ENCODE measurements at regions not wholly inside any gene's neighbourhood (a gene's known extent, or its start where the extent isn't known, plus 50 kb on each side); places are given as distances from the start of the nearest gene placed in this dataset.

DNA sequence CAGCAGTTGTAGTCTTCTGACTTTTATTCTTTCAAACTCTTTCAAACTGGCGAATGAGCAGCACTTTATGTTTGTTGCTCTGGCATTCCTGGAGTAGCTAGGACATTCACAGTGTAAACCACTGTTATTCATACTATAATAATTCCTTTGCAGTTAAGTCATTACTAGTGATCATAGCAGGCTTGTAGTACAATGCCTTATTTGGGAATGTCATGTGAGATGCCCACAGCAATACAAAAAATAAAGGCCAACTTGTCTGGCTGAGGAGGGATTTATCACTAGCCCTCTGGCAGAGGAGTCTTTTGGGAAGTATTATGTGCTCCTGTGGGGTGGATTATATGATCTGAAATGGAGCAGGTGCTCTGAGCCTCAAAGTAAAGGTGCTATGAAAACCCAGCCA is 197.2 kb downstream of the VGLL3 start:
- no peak overlapping the region for H2AFZ ChIP-seq (ENCODE audit: low read depth, low read length, severe bottlenecking)
- H3K27me3 ChIP-seq (ENCODE audit: low read length) = no peaks in the 10 kb centered on the region
- H3F3A ChIP-seq (ENCODE audit: insufficient read depth) = no peaks in the 10 kb centered on the region
- H3K27ac ChIP-seq (ENCODE audit: low read depth, low read length) = no peak overlapping the region
- H3K9me2 ChIP-seq (replicated peaks; ENCODE audit: insufficient read depth, low read length) = no peaks in the 10 kb centered on the region
- TF ChIP-seq EZH2phosphoT487 (conservative IDR thresholded peaks at IDR 0.05; ENCODE audit: low read length) = no peak
- TF ChIP-seq, protein P1, sequence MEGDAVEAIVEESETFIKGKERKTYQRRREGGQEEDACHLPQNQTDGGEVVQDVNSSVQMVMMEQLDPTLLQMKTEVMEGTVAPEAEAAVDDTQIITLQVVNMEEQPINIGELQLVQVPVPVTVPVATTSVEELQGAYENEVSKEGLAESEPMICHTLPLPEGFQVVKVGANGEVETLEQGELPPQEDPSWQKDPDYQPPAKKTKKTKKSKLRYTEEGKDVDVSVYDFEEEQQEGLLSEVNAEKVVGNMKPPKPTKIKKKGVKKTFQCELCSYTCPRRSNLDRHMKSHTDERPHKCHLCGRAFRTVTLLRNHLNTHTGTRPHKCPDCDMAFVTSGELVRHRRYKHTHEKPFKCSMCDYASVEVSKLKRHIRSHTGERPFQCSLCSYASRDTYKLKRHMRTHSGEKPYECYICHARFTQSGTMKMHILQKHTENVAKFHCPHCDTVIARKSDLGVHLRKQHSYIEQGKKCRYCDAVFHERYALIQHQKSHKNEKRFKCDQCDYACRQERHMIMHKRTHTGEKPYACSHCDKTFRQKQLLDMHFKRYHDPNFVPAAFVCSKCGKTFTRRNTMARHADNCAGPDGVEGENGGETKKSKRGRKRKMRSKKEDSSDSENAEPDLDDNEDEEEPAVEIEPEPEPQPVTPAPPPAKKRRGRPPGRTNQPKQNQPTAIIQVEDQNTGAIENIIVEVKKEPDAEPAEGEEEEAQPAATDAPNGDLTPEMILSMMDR (IDR thresholded peaks at IDR 0.05; ENCODE audit: insufficient read depth, low read length, poor library complexity, severe bottlenecking) = no peak
- no peak overlapping the region for H3K9ac ChIP-seq (ENCODE audit: low read length)
- no peaks in the 10 kb centered on the region for H3K9me3 ChIP-seq (ENCODE audit: insufficient read depth, low read length)
- H3K36me3 ChIP-seq (ENCODE audit: low read length) = no peaks in the 10 kb centered on the region
- H3K79me2 ChIP-seq (ENCODE audit: insufficient read depth, low read length) = no peaks in the 10 kb centered on the region
- H3K4me3 ChIP-seq (ENCODE audit: insufficient read depth, low read length, poor library complexity, severe bottlenecking) = no peak overlapping the region
- no peak overlapping the region for H3K4me2 ChIP-seq (ENCODE audit: low read depth, low read length, poor library complexity, severe bottlenecking)
- no peaks in the 10 kb centered on the region for H4K20me1 ChIP-seq (ENCODE audit: low read depth, low read length)

DNA sequence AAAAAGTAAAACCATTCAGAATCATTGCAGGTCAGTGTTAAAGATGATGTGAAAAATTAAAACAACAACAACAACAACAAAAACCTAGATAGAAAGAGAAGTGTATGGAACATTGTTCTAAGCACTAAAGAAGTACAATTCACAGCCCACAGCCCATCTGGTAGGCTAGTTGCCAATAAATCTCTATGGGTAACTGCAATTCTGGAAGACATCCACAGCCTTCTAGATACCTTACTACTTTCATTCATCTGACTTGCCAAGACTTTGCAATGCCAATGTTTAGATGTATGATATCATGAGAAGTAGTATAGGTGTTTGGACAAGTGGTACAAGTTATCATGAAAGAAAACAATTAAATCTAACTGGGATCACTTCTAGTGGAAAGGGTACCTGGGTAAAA is 198.6 kb downstream of the VGLL3 start:
- H3K4me3 ChIP-seq (ENCODE audit: insufficient read depth, low read length, poor library complexity, severe bottlenecking) = no peak overlapping the region
- H3K9me3 ChIP-seq (ENCODE audit: insufficient read depth, low read length) = no peaks in the 10 kb centered on the region
- H3F3A ChIP-seq (ENCODE audit: insufficient read depth) = no peaks in the 10 kb centered on the region
- no peak overlapping the region for H3K4me2 ChIP-seq (ENCODE audit: low read depth, low read length, poor library complexity, severe bottlenecking)
- no peaks in the 10 kb centered on the region for H3K9me2 ChIP-seq (replicated peaks; ENCODE audit: insufficient read depth, low read length)
- no peak overlapping the region for H3K27ac ChIP-seq (ENCODE audit: low read depth, low read length)
- H3K79me2 ChIP-seq (ENCODE audit: insufficient read depth, low read length) = no peaks in the 10 kb centered on the region
- H4K20me1 ChIP-seq (ENCODE audit: low read depth, low read length) = no peaks in the 10 kb centered on the region
- no peaks in the 10 kb centered on the region for H3K27me3 ChIP-seq (ENCODE audit: low read length)
- no peak overlapping the region for H2AFZ ChIP-seq (ENCODE audit: low read depth, low read length, severe bottlenecking)
- H3K36me3 ChIP-seq (ENCODE audit: low read length) = no peaks in the 10 kb centered on the region
- TF ChIP-seq, protein P1 (IDR thresholded peaks at IDR 0.05; ENCODE audit: insufficient read depth, low read length, poor library complexity, severe bottlenecking) = no peak
- no peak for TF ChIP-seq EZH2phosphoT487 (conservative IDR thresholded peaks at IDR 0.05; ENCODE audit: low read length)
- H3K9ac ChIP-seq (ENCODE audit: low read length) = no peak overlapping the region

DNA sequence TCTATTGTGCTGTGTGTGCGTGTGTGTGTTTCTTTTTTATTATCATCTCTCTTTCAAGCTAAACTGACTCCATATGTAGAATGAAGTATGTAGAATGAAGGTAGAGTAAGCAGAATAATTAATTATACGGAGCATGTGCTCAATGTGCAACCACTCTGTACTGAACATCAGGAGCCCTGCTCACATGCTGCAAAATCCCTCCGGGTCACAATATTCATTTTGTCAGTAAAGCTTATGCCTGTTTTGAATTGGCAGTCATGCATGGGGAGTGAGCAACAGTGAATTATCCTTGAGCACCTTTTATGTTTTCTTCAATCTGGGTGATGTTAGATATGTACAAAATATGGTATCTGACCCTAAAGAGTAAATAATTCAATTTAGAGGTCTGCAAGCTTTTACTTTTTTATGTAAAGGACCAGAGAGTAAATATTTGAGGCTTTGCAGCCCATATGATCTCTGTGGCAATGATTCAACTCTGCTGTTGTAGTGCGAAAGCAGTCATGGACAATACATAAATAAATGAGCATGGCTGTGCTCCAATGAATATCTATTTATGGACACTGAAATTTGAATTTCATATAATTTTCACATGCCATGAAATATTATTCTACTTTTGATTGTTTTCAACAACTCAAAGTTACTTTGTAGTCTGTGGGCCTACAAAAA is 199.9 kb downstream of the VGLL3 start:
- H3K27me3 ChIP-seq (ENCODE audit: low read length) = no peaks in the 10 kb centered on the region
- no peak overlapping the region for H3K4me3 ChIP-seq (ENCODE audit: insufficient read depth, low read length, poor library complexity, severe bottlenecking)
- H3K9me2 ChIP-seq (replicated peaks; ENCODE audit: insufficient read depth, low read length) = no peaks in the 10 kb centered on the region
- no peaks in the 10 kb centered on the region for H3K9me3 ChIP-seq (ENCODE audit: insufficient read depth, low read length)
- H3K36me3 ChIP-seq (ENCODE audit: low read length) = no peaks in the 10 kb centered on the region
- no peaks in the 10 kb centered on the region for H3K79me2 ChIP-seq (ENCODE audit: insufficient read depth, low read length)
- H3K9ac ChIP-seq (ENCODE audit: low read length) = no peak overlapping the region
- no peaks in the 10 kb centered on the region for H4K20me1 ChIP-seq (ENCODE audit: low read depth, low read length)
- H3K27ac ChIP-seq (ENCODE audit: low read depth, low read length) = no peak overlapping the region
- H3F3A ChIP-seq (ENCODE audit: insufficient read depth) = no peaks in the 10 kb centered on the region
- TF ChIP-seq EZH2phosphoT487 (conservative IDR thresholded peaks at IDR 0.05; ENCODE audit: low read length) = no peak
- TF ChIP-seq, protein P1 (IDR thresholded peaks at IDR 0.05; ENCODE audit: insufficient read depth, low read length, poor library complexity, severe bottlenecking) = no peak
- H3K4me2 ChIP-seq (ENCODE audit: low read depth, low read length, poor library complexity, severe bottlenecking) = no peak overlapping the region
- no peak overlapping the region for H2AFZ ChIP-seq (ENCODE audit: low read depth, low read length, severe bottlenecking)
